ENCODE measurements at regions not wholly inside any gene's neighbourhood (a gene's known extent, or its start where the extent isn't known, plus 50 kb on each side); places are given as distances from the start of the nearest gene placed in this dataset.

- Histone ChIP-seq H3K4me2 (ENCODE audit: low read depth, low read length) (no peak overlapping the region), H2AFZ (ENCODE audit: low read length) (no peak overlapping the region), H3K4me3 (ENCODE audit: low read length) (no peak overlapping the region), H3K4me1 (ENCODE audit: low read length) (no peaks in the 10 kb centered on the region), H3K36me3 (replicated peaks; ENCODE audit: insufficient read depth, low read length) (no peaks in the 10 kb centered on the region), H3F3A (ENCODE audit: insufficient read depth, low read length) (no peaks in the 10 kb centered on the region), H3K27ac (ENCODE audit: low read length) (no peak overlapping the region), H4K20me1 (ENCODE audit: insufficient read depth, low read length) (no peaks in the 10 kb centered on the region), H3K9me2 (replicated peaks; ENCODE audit: insufficient read depth, low read length) (no peaks in the 10 kb centered on the region), H3K27me3 (replicated peaks; ENCODE audit: insufficient read depth, low read length) (no peaks in the 10 kb centered on the region), H3K9me3 (replicated peaks; ENCODE audit: insufficient read depth, low read length) (no peaks in the 10 kb centered on the region), H3K9ac (ENCODE audit: low read length) (no peak overlapping the region), H3K79me2 (ENCODE audit: low read length) (no peaks in the 10 kb centered on the region)
- TF ChIP-seq EZH2phosphoT487 (IDR thresholded peaks at IDR 0.05; ENCODE audit: low read length): no peak
- TF ChIP-seq EZH2 (optimal IDR thresholded peaks at IDR 0.05; ENCODE audit: low read depth, low read length): no peak
- TF ChIP-seq CTCF (IDR thresholded peaks at IDR 0.05; ENCODE audit: low read length): no peak
- no peak for DNase-seq
Measured at GRCh38 chr19:20256606-20257005, 89.6 kb downstream of the ZNF486 start.

GRCh38 chr19:20254121-20254520, 87.1 kb downstream of the ZNF486 start:
- Histone ChIP-seq H3K4me3 (ENCODE audit: low read length) (no peak overlapping the region), H3F3A (ENCODE audit: insufficient read depth, low read length) (no peaks in the 10 kb centered on the region), H3K27me3 (replicated peaks; ENCODE audit: insufficient read depth, low read length) (no peaks in the 10 kb centered on the region), H2AFZ (ENCODE audit: low read length) (no peak overlapping the region), H3K4me1 (ENCODE audit: low read length) (no peaks in the 10 kb centered on the region), H3K27ac (ENCODE audit: low read length) (no peak overlapping the region), H3K9ac (ENCODE audit: low read length) (no peak overlapping the region), H4K20me1 (ENCODE audit: insufficient read depth, low read length) (no peaks in the 10 kb centered on the region), H3K9me3 (replicated peaks; ENCODE audit: insufficient read depth, low read length) (no peaks in the 10 kb centered on the region), H3K9me2 (replicated peaks; ENCODE audit: insufficient read depth, low read length) (no peaks in the 10 kb centered on the region), H3K79me2 (ENCODE audit: low read length) (no peaks in the 10 kb centered on the region), H3K36me3 (replicated peaks; ENCODE audit: insufficient read depth, low read length) (no peaks in the 10 kb centered on the region), H3K4me2 (ENCODE audit: low read depth, low read length) (no peak overlapping the region)
- DNase-seq: no peak
- TF ChIP-seq CTCF (IDR thresholded peaks at IDR 0.05; ENCODE audit: low read length): no peak
- no peak for TF ChIP-seq EZH2phosphoT487 (IDR thresholded peaks at IDR 0.05; ENCODE audit: low read length)
- no peak for TF ChIP-seq EZH2 (optimal IDR thresholded peaks at IDR 0.05; ENCODE audit: low read depth, low read length)

- no peak for DNase-seq
- H3K4me1 ChIP-seq (ENCODE audit: low read length): no peaks in the 10 kb centered on the region
- no peaks in the 10 kb centered on the region for H3K79me2 ChIP-seq (ENCODE audit: low read length)
- H3K27me3 ChIP-seq (replicated peaks; ENCODE audit: insufficient read depth, low read length): no peaks in the 10 kb centered on the region
- H3K9ac ChIP-seq (ENCODE audit: low read length): no peak overlapping the region
- H4K20me1 ChIP-seq (ENCODE audit: insufficient read depth, low read length): no peaks in the 10 kb centered on the region
- H3K9me3 ChIP-seq (replicated peaks; ENCODE audit: insufficient read depth, low read length): no peaks in the 10 kb centered on the region
- no peaks in the 10 kb centered on the region for H3K9me2 ChIP-seq (replicated peaks; ENCODE audit: insufficient read depth, low read length)
- TF ChIP-seq EZH2 (optimal IDR thresholded peaks at IDR 0.05; ENCODE audit: low read depth, low read length): no peak
- TF ChIP-seq CTCF (IDR thresholded peaks at IDR 0.05; ENCODE audit: low read length): no peak
- TF ChIP-seq EZH2phosphoT487 (IDR thresholded peaks at IDR 0.05; ENCODE audit: low read length): no peak
- no peak overlapping the region for H2AFZ ChIP-seq (ENCODE audit: low read length)
- H3F3A ChIP-seq (ENCODE audit: insufficient read depth, low read length): no peaks in the 10 kb centered on the region
- H3K36me3 ChIP-seq (replicated peaks; ENCODE audit: insufficient read depth, low read length): no peaks in the 10 kb centered on the region
- H3K27ac ChIP-seq (ENCODE audit: low read length): no peak overlapping the region
- H3K4me3 ChIP-seq (ENCODE audit: low read length): no peak overlapping the region
- H3K4me2 ChIP-seq (ENCODE audit: low read depth, low read length): no peak overlapping the region
Measured at GRCh38 chr19:20252613-20253012, 85.6 kb downstream of the ZNF486 start.

Measured in MM.1S (cell line).